ENCODE measurements at regions not wholly inside any gene's neighbourhood (a gene's known extent, or its start where the extent isn't known, plus 50 kb on each side); places are given as distances from the start of the nearest gene placed in this dataset.

GRCh38 chr12:126358806-126359205, 1293.6 kb downstream of the AACS start:
- no peak for TF ChIP-seq EZH2phosphoT487 (IDR thresholded peaks at IDR 0.05; ENCODE audit: borderline replicate concordance, low read length)
- no peak for TF ChIP-seq CTCF (conservative IDR thresholded peaks at IDR 0.05; ENCODE audit: low read depth, low read length)
- TF ChIP-seq EZH2 (IDR thresholded peaks at IDR 0.05; ENCODE audit: low read length, unreplicated experiment), result no peak

Measured in PC-3 (cell line).